ENCODE measurements at regions not wholly inside any gene's neighbourhood (a gene's known extent, or its start where the extent isn't known, plus 50 kb on each side); places are given as distances from the start of the nearest gene placed in this dataset.

DNA sequence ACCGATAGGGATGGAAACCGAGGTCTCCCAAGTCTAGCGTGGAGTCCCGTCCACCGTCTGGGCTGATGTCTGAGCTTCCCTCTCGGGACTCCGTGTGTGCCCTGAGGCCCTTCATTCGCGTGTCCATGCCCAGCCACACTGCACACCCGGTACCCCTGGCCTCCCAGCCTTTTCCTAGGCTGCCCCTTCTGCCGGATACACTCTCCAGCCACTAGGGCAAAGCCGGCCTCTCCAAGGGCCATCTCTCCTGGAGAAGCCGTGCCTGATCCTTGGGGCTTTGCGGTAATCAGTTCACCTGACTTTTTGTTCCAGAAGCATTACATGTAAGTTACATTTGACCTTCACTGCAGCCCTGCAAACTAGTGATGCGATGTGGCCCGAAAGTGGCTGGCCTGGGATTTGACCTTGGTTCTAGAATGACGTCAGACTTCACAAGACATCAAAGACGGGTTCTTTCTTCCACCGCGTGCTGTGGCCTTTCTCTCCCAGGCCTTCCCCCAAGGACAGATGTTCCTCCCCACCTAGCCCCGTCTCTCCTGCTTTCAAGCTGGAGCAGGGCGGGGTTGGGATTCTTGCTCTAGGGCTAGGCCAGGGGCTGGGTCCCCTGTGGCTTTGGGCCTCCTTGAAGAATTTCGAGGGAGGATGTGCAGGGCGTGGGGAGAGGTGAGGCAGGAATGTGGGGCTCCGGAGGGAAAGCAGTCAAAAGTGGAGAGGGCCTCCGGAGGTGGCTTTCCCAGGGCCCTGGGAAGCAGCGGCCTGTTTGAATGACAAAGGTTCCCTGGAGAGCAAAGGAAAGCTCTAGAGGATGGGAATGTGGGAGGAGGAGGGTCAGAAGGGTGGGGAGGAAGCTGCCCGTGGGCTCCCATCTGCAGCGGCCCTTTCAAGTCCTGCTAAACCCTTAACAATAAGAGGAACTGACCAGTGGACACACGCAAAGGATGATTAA is 49.7 kb upstream of the SLC2A1 start:
- TF ChIP-seq, protein P1, sequence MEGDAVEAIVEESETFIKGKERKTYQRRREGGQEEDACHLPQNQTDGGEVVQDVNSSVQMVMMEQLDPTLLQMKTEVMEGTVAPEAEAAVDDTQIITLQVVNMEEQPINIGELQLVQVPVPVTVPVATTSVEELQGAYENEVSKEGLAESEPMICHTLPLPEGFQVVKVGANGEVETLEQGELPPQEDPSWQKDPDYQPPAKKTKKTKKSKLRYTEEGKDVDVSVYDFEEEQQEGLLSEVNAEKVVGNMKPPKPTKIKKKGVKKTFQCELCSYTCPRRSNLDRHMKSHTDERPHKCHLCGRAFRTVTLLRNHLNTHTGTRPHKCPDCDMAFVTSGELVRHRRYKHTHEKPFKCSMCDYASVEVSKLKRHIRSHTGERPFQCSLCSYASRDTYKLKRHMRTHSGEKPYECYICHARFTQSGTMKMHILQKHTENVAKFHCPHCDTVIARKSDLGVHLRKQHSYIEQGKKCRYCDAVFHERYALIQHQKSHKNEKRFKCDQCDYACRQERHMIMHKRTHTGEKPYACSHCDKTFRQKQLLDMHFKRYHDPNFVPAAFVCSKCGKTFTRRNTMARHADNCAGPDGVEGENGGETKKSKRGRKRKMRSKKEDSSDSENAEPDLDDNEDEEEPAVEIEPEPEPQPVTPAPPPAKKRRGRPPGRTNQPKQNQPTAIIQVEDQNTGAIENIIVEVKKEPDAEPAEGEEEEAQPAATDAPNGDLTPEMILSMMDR (IDR thresholded peaks at IDR 0.05; ENCODE audit: insufficient read depth, low read length, poor library complexity, severe bottlenecking), result no peak
- Histone ChIP-seq H3K4me3 (replicated peaks; ENCODE audit: low read depth, low read length) (no peak overlapping the region), H3K27me3 (replicated peaks; ENCODE audit: control insufficient read depth, insufficient read depth, low read length) (peaks cover under 1% of the 10 kb centered on the region; the same call in 1 of the 2 replicates), H3K36me3 (ENCODE audit: control insufficient read depth, insufficient read depth, low read length) (no peaks in the 10 kb centered on the region)
- no peak for DNase-seq (ENCODE audit: extremely low read depth, insufficient read length)

Measured in GM06990 (cell line).